HG03558 (cell line): ENCODE measurements at regions not wholly inside any gene's neighbourhood (a gene's known extent, or its start where the extent isn't known, plus 50 kb on each side); places are given as distances from the start of the nearest gene placed in this dataset.
"Not testable (repeated sequence)": the region's sequence is repeated elsewhere in the genome, so short reads cannot be mapped to it uniquely, and the experiment has no call there.

ENCODE experiments used
- ATAC-seq: cut with Tn5 transposase; IDR thresholded peaks from one replicate; pipeline ENCODE4 v1.9.1; 2021; ENCODE audit warnings: moderate number of reproducible peaks; ENCODE audit not compliant: unreplicated experiment; ENCODE audit errors: extremely low read depth

DNA sequence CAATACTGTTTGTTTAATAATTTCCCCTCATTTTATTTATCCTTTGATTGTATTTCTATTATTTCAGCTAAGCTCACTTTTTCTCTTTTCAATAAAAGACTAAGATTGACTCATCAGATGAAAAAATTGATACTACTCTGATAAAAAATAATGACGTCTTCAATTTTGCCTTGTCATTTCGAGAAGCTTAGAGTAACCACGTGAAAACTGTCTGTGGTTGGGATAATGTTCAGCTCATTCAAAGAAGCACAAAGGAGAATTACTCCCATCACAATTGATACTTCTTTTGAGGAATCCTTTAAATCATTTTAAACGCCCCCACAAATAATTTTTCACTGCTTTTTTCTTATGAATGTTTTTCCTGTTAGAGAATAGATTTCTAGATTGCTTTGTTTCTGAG lies 318.7 kb upstream of the SLITRK1 start:
- no peak for ATAC-seq

- ATAC-seq, result no peak
Measured at GRCh38 chr13:84192125-84192524, 309.9 kb upstream of the SLITRK1 start.

GRCh38 chr13:84191139-84191538 lies 308.9 kb upstream of the SLITRK1 start:
- ATAC-seq, result no peak

DNA sequence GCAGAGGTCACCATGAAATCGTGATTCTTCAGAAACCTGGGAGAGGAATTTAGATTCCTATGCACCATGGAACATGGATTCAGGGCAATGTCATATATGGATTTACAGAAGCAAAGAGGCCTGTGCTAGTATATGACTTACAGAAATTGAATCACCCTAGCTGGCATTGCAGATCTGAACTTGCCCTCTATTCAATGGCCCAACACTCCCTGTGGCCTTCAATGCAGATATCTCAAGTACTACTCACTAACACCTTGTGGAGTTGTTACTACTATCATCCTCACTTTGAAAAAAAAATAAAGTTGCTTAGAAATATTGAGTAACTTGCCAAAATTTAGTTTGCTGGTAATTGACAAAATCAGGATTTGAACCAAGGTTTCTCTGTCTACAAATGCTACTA lies 305.4 kb upstream of the SLITRK1 start:
- no peak for ATAC-seq

- no peak for ATAC-seq
Measured at GRCh38 chr13:84139561-84140158, 257.4 kb upstream of the SLITRK1 start.

DNA sequence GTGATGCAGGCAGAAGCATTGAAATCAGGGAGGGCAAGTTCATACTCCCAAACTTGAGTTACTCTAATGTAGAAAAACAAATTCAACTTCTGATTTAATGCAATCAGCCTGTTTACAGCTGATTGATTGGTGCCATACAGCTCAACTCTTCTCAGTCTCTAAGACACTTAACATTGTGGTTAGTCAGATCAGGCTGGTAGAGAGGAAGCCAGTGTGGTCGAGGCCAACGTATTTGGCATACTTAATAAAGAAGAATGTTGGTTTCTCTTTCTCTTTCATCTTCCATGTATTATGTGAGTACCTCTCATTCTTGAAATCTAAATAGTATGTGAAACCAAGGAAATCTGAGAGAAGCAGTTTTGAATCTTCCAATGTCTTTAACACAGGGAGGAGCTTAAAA lies 255.0 kb upstream of the SLITRK1 start:
- peak; percentile 99 for ATAC-seq

- no peak for ATAC-seq
Measured at GRCh38 chr13:84136582-84136981, 254.3 kb upstream of the SLITRK1 start.

GRCh38 chr13:84132491-84132890 lies 250.2 kb upstream of the SLITRK1 start:
- ATAC-seq, result no peak

GRCh38 chr13:84131249-84131648 lies 249.0 kb upstream of the SLITRK1 start:
- ATAC-seq, result no peak

- no peak for ATAC-seq
Measured at GRCh38 chr13:84130495-84131114, 248.3 kb upstream of the SLITRK1 start.

- ATAC-seq, result no peak
Measured at GRCh38 chr13:84129966-84130365, 247.7 kb upstream of the SLITRK1 start.

GRCh38 chr13:84127597-84128128 lies 245.4 kb upstream of the SLITRK1 start:
- no peak for ATAC-seq

- no peak for ATAC-seq
Measured at GRCh38 chr13:84126671-84127171, 244.4 kb upstream of the SLITRK1 start.

DNA sequence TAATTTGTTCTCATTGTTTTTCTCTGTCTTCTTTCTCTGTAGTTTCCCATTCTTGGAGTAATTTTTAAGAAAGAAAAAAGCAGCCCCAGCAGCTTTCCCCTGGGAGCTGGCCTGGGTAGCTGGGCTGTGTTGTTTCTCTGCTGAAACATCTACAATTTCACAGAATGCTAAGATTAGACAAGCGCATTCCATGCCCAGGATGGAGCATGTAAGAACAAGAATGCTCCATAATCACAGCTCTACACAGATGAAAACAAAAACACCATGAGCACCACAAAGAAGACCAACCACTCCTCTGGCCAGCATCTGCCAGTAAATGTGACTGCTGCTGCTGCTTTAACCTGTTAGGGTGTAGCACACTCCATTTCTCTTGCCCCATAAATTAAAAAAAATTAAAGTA lies 239.2 kb upstream of the SLITRK1 start:
- ATAC-seq, result no peak

DNA sequence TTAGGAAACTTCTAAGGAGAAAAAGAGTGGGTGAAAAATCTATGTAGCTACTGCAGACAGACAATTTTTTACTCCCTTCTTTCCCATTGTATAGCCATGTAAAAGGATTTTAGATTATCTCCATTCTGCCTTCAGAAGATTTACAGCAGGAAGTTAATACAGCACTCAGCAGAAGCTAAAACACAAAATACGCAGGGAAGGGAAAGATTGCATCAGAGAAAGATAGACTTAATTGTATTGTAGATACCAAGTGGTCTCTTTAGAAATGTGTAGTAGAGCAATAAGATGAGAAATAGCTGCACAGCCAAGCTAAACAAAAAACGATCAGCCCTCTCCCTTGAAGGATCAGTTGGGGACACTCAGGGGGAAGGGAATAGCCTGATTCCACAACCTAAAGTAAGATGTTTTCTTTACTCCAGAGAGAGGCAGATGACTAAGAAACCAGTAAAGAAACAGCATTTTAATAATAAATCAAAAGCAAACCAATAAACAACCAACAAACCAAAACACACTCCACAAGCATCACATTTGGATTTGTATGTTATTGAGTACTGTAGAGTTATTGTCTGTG lies 236.7 kb upstream of the SLITRK1 start:
- ATAC-seq, result no peak

DNA sequence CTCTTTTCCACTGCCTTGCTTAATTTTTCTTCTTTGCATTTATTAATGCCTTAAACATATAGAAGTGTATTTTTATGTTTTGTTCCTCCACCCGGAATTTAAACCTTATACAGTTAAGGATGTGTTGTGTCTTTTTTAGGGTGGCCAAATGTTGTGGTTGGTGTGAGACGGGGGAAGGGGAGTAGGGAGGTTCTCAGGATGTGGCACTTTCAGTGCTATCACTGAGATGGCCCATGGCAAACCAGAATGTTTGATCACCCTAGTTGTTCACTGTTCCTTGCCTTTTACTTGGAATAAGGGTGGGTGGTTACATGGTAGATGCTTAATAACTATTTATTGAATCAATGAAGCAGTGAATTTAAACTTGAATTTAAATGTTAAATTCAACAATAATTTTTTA lies 216.0 kb upstream of the SLITRK1 start:
- no peak for ATAC-seq

DNA sequence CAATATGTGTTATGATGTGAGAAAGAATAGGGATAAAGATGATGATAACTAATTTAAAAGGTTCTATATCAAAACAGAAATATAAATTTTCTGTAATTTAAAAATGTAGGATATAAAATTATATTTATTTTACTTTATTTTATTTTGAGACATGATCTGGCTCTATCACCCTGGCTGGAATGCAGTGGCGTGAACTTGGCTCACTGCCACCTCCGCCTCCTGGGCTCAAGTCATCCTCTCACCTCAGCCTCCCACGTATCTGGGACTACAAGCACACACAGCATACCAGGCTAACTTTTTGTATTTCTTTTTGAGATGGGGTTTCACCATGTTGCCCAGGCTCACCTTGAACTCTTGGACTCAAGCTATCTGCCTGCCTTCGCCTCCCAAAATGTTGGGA lies 214.9 kb upstream of the SLITRK1 start:
- ATAC-seq, result no peak

DNA sequence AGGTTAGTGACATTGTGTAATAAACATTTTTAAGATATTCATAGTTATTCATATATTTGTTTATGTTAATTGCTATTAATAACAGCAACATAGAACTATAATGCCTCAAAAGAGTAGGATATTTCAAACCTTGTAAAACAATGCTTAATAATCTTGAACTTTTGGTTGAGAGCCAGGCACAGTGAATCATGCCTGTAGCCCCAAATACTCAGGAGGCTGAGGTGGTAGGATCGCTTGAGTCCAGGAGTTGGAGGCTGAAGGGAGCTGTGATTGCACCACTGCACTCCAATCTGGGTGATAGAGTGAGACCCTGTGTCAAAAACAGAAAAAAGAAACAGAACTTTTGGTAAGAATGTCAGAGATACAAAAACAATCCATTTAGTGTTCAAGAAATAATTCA lies 213.9 kb upstream of the SLITRK1 start:
- ATAC-seq, result no peak

DNA sequence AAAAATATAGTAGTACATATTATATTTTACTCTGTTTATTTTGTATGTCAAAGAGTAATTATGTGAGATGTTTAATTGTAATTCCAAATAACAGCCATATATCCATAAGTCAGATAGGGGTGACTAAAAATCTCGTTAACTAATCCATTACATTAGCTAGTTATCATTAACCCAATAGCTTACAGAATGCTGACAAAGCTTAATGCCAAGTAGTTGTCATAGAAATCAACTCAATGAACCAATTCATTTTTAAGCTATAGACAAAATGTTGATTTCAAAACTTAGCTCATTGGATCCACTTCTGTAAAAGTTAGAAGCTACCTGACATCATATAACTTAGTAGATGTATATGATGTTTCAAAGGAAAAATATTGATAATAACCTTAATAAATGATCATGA lies 206.7 kb upstream of the SLITRK1 start:
- ATAC-seq, result no peak

- no peak for ATAC-seq
Measured at GRCh38 chr13:84086847-84087162, 204.5 kb upstream of the SLITRK1 start.

- ATAC-seq, result not testable (repeated sequence)
Measured at GRCh38 chr13:84086098-84086846, 204.0 kb upstream of the SLITRK1 start.
